HCT116 (cell line): ENCODE measurements at regions not wholly inside any gene's neighbourhood (a gene's known extent, or its start where the extent isn't known, plus 50 kb on each side); places are given as distances from the start of the nearest gene placed in this dataset.

Source experiments
- ATAC-seq: fragments of 200-7000 bp; cut with Tn5 transposase; 2 replicates; pipeline ENCODE4 v1.9.1; 2020; ENCODE audit warnings: mild to moderate bottlenecking, moderate library complexity
- BruUV-seq: library from RNA; stranded (reverse); fragments of 400-500 nt; replicated peaks from 2 replicates; lab custom pipeline; 2021; lab: Mats Ljungman, UMichigan
- CTCF ChIA-PET: fragments of 300-600 bp; sonication (Branson Sonifier 250); formaldehyde crosslinking; loops from one replicate; lab custom pipeline; 2021; ENCODE audit warnings: antibody characterized with exemption; lab: Charles Lee
- POLR2A ChIA-PET: fragments of 300-600, 350-600 bp; sonication (Branson Sonifier 250); formaldehyde crosslinking; loops from one replicate; lab custom pipeline; 2021; ENCODE audit warnings: antibody characterized with exemption; lab: Charles Lee
- RAD21 ChIA-PET, 2 experiments: fragments of 300-600 bp; sonication (Branson Sonifier 250); formaldehyde crosslinking; loops; one replicate each; lab custom pipeline; 2023; ENCODE audit warnings: low total read pairs in 2 of 2; ENCODE audit not compliant: uncharacterized antibody in 2 of 2, unreplicated experiment in 2 of 2, low non-redundant PET in 1 of 2; lab: Charles Lee
- DNase-seq: peaks from one replicate; pipeline ENCODE4 v3.0.0-alpha.2; 2010; ENCODE audit warnings: low read depth, low spot score
- H2AFZ ChIP-seq: fragments of 200-600 bp; shearing (Covaris generic), sonication (generic); 2 replicates; pipeline ENCODE4 v1.6.1; 2017; ENCODE audit warnings: low read depth, mixed run types, mixed read lengths, antibody characterized with exemption, low read length; ENCODE audit not compliant: poor library complexity, severe bottlenecking
- H3K27ac ChIP-seq: 2 replicates; pipeline ENCODE4 v1.5.1; 2012; ENCODE audit warnings: low read depth, low read length
- H3K27me3 ChIP-seq: fragments of 200-600 bp; sonication (generic); 2 replicates; pipeline ENCODE4 v1.6.1; 2016; ENCODE audit warnings: mixed run types, low read length, mixed read lengths; ENCODE audit not compliant: insufficient read depth
- H3K36me3 ChIP-seq, 2 experiments: fragments of 200-500 bp in 1 of 2; fragments of 200-600 bp in 1 of 2; sonication (Bioruptor generic) in 1 of 2; sonication (generic) in 1 of 2; 2 replicates each; pipeline versions ENCODE4 v1.5.1 to v1.6.1; 2014 to 2016; ENCODE audit warnings: low read length in 2 of 2, inconsistent platforms in 1 of 2, mixed read lengths in 1 of 2, mixed run types in 1 of 2; ENCODE audit not compliant: insufficient read depth in 2 of 2, control insufficient read depth in 1 of 2
- H3K4me1 ChIP-seq, 2 experiments: fragments of 200-600 bp in 1 of 2; sonication (generic) in 1 of 2; 2 replicates each; pipeline versions ENCODE4 v1.5.1 to v1.6.1; 2012 to 2017; ENCODE audit warnings: low read length in 2 of 2, inconsistent platforms in 1 of 2, mild to moderate bottlenecking in 1 of 2, mixed read lengths in 1 of 2, mixed run types in 1 of 2, moderate library complexity in 1 of 2; ENCODE audit not compliant: insufficient read depth in 2 of 2, control insufficient read depth in 1 of 2
- H3K4me2 ChIP-seq: fragments of 200-600 bp; sonication (generic); 2 replicates; pipeline ENCODE4 v1.6.1; 2017; ENCODE audit warnings: mixed run types, low read length, mixed read lengths
- H3K4me3 ChIP-seq, 2 experiments: fragments of 200-600 bp in 1 of 2; sonication (generic) in 1 of 2; replicated peaks in 1 of 2; 2 replicates each; pipeline ENCODE4 v1.5.1; 2011 to 2016; ENCODE audit warnings: low read length in 2 of 2, control low read depth in 1 of 2, low read depth in 1 of 2, mild to moderate bottlenecking in 1 of 2, mixed read lengths in 1 of 2, mixed run types in 1 of 2
- H3K79me2 ChIP-seq: fragments of 200-600 bp; sonication (generic); 2 replicates; pipeline ENCODE4 v1.6.1; 2017; ENCODE audit warnings: mild to moderate bottlenecking, mixed run types, low read length, moderate library complexity, mixed read lengths; ENCODE audit not compliant: insufficient read depth
- H3K9ac ChIP-seq: fragments of 200-600 bp; sonication (generic); 2 replicates; pipeline ENCODE4 v1.6.1; 2016; ENCODE audit warnings: low read length, mixed read lengths
- H3K9me2 ChIP-seq: fragments of 200-600 bp; sonication (generic), shearing (Covaris generic); 2 replicates; pipeline ENCODE4 v1.6.1; 2017; ENCODE audit warnings: mixed run types, mild to moderate bottlenecking, moderate library complexity; ENCODE audit not compliant: insufficient read depth
- H3K9me3 ChIP-seq, 2 experiments: fragments of 200-500 bp in 1 of 2; fragments of 200-600 bp in 1 of 2; sonication (Bioruptor generic) in 1 of 2; sonication (generic) in 1 of 2; 2 replicates each; pipeline ENCODE4 v1.6.1; 2014 to 2017; ENCODE audit warnings: low read length in 2 of 2, mixed read lengths in 2 of 2, inconsistent platforms in 1 of 2, low read depth in 1 of 2, mild to moderate bottlenecking in 1 of 2, mixed run types in 1 of 2, moderate library complexity in 1 of 2; ENCODE audit not compliant: control insufficient read depth in 1 of 2, insufficient read depth in 1 of 2
- H4K20me1 ChIP-seq: fragments of 200-600 bp; sonication (generic), shearing (Covaris generic); 2 replicates; pipeline ENCODE4 v1.6.1; 2017; ENCODE audit warnings: mixed run types, mild to moderate bottlenecking, moderate library complexity; ENCODE audit not compliant: insufficient read depth
- CEBPB ChIP-seq: IDR thresholded peaks from 2 replicates; pipeline ENCODE4 v1.6.1; 2012; ENCODE audit warnings: low read depth
- ELF1 ChIP-seq: IDR thresholded peaks from 2 replicates; pipeline ENCODE4 v1.6.1; 2012; ENCODE audit warnings: low read depth, borderline replicate concordance
- EZH2 ChIP-seq: fragments of 200-600 bp; sonication (generic); IDR thresholded peaks from 2 replicates; pipeline ENCODE4 v1.6.1; 2017; ENCODE audit warnings: antibody characterized with exemption, mixed run types
- FOSL1 ChIP-seq: IDR thresholded peaks from 2 replicates; pipeline ENCODE4 v1.6.1; 2012; ENCODE audit warnings: low read depth
- JUND ChIP-seq: IDR thresholded peaks from 2 replicates; pipeline ENCODE4 v1.6.1; 2012
- MAX ChIP-seq: IDR thresholded peaks from 2 replicates; pipeline ENCODE4 v1.6.1; 2012
- POLR2A ChIP-seq: IDR thresholded peaks from 2 replicates; pipeline ENCODE4 v1.7.0; 2011; ENCODE audit warnings: borderline replicate concordance; ENCODE audit not compliant: insufficient read depth, insufficient read length; ENCODE audit errors: extremely low read depth
- POLR2AphosphoS5 ChIP-seq: IDR thresholded peaks from 2 replicates; pipeline ENCODE4 v1.6.1; 2011; ENCODE audit warnings: mild to moderate bottlenecking, low read depth, low read length, moderate library complexity
- RAD21 ChIP-seq: IDR thresholded peaks from 2 replicates; pipeline ENCODE4 v1.6.1; 2012; ENCODE audit warnings: low read depth, mild to moderate bottlenecking
- REST ChIP-seq: IDR thresholded peaks from 2 replicates; pipeline ENCODE4 v1.6.1; 2012; ENCODE audit warnings: low read depth
- SP1 ChIP-seq: IDR thresholded peaks from 2 replicates; pipeline ENCODE4 v1.6.1; 2012; ENCODE audit warnings: low read depth
- SRF ChIP-seq: IDR thresholded peaks from 2 replicates; pipeline ENCODE4 v1.6.1; 2012; ENCODE audit warnings: low read depth
- YY1 ChIP-seq: IDR thresholded peaks from 2 replicates; pipeline ENCODE4 v1.6.1; 2011; ENCODE audit warnings: low read length, low read depth, moderate library complexity, mild to moderate bottlenecking; ENCODE audit not compliant: insufficient replicate concordance; ENCODE audit errors: extremely low read depth
- ZBTB33 ChIP-seq: IDR thresholded peaks from 2 replicates; pipeline ENCODE4 v1.6.1; 2011; ENCODE audit warnings: mild to moderate bottlenecking, low read length, moderate library complexity; ENCODE audit not compliant: insufficient replicate concordance; ENCODE audit errors: extremely low read depth
- ZFX ChIP-seq: fragments of 450-650 bp; IDR thresholded peaks from 2 replicates; pipeline ENCODE4 v1.6.1; 2017
- intact Hi-C: fragments of 100-400 bp; cut with micrococcal nuclease; formaldehyde crosslinking; loops from 2 replicates; pipeline ENCODE4 v1.10.0; 2022
- TF ChIP-seq, protein P1 (sequence below), 3 experiments: fragments of 200-600 bp in 1 of 3; sonication (generic) in 1 of 3; IDR thresholded peaks in 2 of 3; conservative IDR thresholded peaks in 1 of 3; 2 replicates each; pipeline ENCODE4 v1.5.1; 2012 to 2017; ENCODE audit warnings: low read depth in 2 of 3, low read length in 2 of 3, antibody characterized with exemption in 1 of 3, borderline replicate concordance in 1 of 3, control low read depth in 1 of 3, mild to moderate bottlenecking in 1 of 3, mixed read lengths in 1 of 3, mixed run types in 1 of 3, moderate library complexity in 1 of 3; ENCODE audit not compliant: insufficient read depth in 1 of 3

DNA sequence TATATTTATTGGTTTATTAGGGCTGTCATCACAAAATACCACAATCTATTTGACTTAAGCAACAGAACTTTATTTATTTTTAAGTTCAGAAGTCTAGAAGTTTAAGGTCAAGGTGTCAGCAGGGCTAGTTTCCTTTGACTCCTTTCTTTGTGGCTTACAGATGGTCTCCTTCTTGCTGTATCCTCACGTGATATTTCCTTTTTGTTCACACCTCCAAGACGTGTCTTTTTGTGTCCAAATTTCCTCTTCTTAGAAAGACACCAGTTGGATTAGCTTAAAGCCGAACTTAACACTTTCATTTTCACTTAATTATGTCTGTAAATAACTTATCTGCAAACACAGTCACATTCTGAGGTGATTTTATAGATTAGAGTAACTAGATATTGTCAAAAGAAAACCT is 631.4 kb upstream of the POT1 start:
- no peaks in the 10 kb centered on the region for H3K27me3 ChIP-seq
- ChIA-PET RAD21 (no interaction called here), CTCF (no interaction called here), POLR2A (no interaction called here)
- H3K27ac ChIP-seq: no peak overlapping the region
- H3K9me2 ChIP-seq: no peaks in the 10 kb centered on the region
- no TSS peak for BruUV-seq
- no peak overlapping the region for H3K4me3 ChIP-seq
- no peak for DNase-seq
- H3K79me2 ChIP-seq: no peaks in the 10 kb centered on the region
- ATAC-seq: no peak
- H2AFZ ChIP-seq: no peak overlapping the region
- intact Hi-C loops: no loop called here
- H3K9ac ChIP-seq: no peak overlapping the region
- no peak overlapping the region for H3K4me2 ChIP-seq
- TF ChIP-seq, protein P1, sequence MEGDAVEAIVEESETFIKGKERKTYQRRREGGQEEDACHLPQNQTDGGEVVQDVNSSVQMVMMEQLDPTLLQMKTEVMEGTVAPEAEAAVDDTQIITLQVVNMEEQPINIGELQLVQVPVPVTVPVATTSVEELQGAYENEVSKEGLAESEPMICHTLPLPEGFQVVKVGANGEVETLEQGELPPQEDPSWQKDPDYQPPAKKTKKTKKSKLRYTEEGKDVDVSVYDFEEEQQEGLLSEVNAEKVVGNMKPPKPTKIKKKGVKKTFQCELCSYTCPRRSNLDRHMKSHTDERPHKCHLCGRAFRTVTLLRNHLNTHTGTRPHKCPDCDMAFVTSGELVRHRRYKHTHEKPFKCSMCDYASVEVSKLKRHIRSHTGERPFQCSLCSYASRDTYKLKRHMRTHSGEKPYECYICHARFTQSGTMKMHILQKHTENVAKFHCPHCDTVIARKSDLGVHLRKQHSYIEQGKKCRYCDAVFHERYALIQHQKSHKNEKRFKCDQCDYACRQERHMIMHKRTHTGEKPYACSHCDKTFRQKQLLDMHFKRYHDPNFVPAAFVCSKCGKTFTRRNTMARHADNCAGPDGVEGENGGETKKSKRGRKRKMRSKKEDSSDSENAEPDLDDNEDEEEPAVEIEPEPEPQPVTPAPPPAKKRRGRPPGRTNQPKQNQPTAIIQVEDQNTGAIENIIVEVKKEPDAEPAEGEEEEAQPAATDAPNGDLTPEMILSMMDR (IDR thresholded peaks at IDR 0.05 in 2 of 3, conservative IDR thresholded peaks at IDR 0.05 in 1 of 3; ENCODE audit: borderline replicate concordance in 1 of 3, insufficient read depth in 1 of 3, low read depth in 2 of 3, low read length in 2 of 3): no peak
- no peak for TF ChIP-seq POLR2AphosphoS5
- no peak for TF ChIP-seq REST
- no peak for TF ChIP-seq ZFX
- TF ChIP-seq YY1: no peak
- TF ChIP-seq ELF1: no peak
- TF ChIP-seq POLR2A: no peak
- no peak for TF ChIP-seq RAD21
- TF ChIP-seq ZBTB33: no peak
- no peak for TF ChIP-seq FOSL1
- no peak for TF ChIP-seq SRF
- no peak for TF ChIP-seq JUND
- no peak for TF ChIP-seq SP1
- TF ChIP-seq MAX: no peak
- TF ChIP-seq CEBPB: no peak
- TF ChIP-seq EZH2: no peak
- H3K36me3 ChIP-seq: no peaks in the 10 kb centered on the region
- H4K20me1 ChIP-seq: no peaks in the 10 kb centered on the region
- H3K9me3 ChIP-seq: no peaks in the 10 kb centered on the region
- H3K4me1 ChIP-seq: no peaks in the 10 kb centered on the region
